HUES6 (cell line): ENCODE measurements at regions not wholly inside any gene's neighbourhood (a gene's known extent, or its start where the extent isn't known, plus 50 kb on each side); places are given as distances from the start of the nearest gene placed in this dataset.

Source experiments
- H3K27ac ChIP-seq: 2 replicates; pipeline ENCODE4 v1.7.0; 2013; ENCODE audit warnings: low read depth, mild to moderate bottlenecking, low read length, inconsistent platforms
- H3K27me3 ChIP-seq: 2 replicates; pipeline ENCODE4 v1.6.1; 2013; ENCODE audit warnings: low read length; ENCODE audit not compliant: control insufficient read depth, insufficient read depth
- H3K36me3 ChIP-seq: 2 replicates; pipeline ENCODE4 v1.6.1; 2013; ENCODE audit warnings: low read length; ENCODE audit not compliant: control insufficient read depth, insufficient read depth
- H3K4me1 ChIP-seq: 2 replicates; pipeline ENCODE4 v1.6.1; 2013; ENCODE audit warnings: low read length; ENCODE audit not compliant: control insufficient read depth, insufficient read depth
- H3K4me3 ChIP-seq: 2 replicates; pipeline ENCODE4 v1.5.1; 2013; ENCODE audit warnings: low read depth, low read length
- H3K9ac ChIP-seq: one replicate; pipeline ENCODE4 v1.6.1; 2013; ENCODE audit warnings: mild to moderate bottlenecking, low read length
- H3K9me3 ChIP-seq: 2 replicates; pipeline ENCODE4 v1.6.1; 2013; ENCODE audit warnings: low read depth, low read length; ENCODE audit not compliant: control insufficient read depth, insufficient read depth

GRCh38 chr2:150107170-150107569 lies 380.3 kb downstream of the RND3 start:
- Histone ChIP-seq H3K4me1 (no peaks in the 10 kb centered on the region), H3K27me3 (no peaks in the 10 kb centered on the region), H3K4me3 (no peak overlapping the region), H3K36me3 (no peaks in the 10 kb centered on the region), H3K9me3 (peaks cover 4% of the 10 kb centered on the region; the same call in 1 of the 2 replicates), H3K27ac (no peak overlapping the region), H3K9ac (no peak overlapping the region)

DNA sequence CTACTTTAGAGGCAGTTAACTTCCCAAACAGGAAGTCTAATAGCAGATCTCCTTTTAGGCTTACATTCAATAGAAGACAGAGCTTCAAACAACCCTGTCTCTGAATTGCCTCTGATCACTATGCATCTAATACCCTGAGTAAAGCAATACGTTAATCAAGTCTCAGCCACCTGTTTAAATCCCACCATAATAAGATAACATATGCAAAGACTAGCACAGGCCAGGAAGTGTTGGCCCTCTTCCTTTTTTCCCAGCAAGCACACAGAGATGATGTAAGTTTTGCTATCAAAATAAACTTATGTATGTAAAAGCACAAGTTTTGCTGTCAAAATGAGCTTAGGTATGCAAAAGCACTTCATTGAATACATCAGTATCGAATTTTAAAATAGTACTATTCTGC lies 385.5 kb downstream of the RND3 start:
- no peak overlapping the region for H3K4me3 ChIP-seq
- peaks cover 4% of the 10 kb centered on the region; the same call in 1 of the 2 replicates for H3K9me3 ChIP-seq
- no peaks in the 10 kb centered on the region for H3K27me3 ChIP-seq
- H3K9ac ChIP-seq = no peak overlapping the region
- H3K4me1 ChIP-seq = no peaks in the 10 kb centered on the region
- no peak overlapping the region for H3K27ac ChIP-seq
- H3K36me3 ChIP-seq = no peaks in the 10 kb centered on the region

DNA sequence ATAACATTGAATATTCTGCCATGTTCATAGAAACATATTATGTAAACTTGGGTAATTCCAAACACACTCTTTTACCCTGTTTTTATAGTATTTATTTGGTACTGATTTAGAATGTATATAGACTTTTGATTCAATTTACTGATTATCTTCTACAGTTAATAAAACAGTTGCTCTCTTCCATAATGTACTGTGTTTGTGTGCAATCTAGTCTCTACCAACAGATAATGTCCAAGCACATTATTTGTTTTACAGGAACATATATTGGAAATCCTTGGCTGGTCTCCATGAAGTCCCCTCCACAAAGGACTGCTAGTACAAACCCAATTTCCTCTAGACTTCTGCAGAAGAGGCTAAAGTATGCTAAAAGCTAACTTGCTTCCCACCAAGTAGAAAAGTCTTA lies 386.6 kb downstream of the RND3 start:
- H3K4me1 ChIP-seq = no peaks in the 10 kb centered on the region
- H3K4me3 ChIP-seq = no peak overlapping the region
- H3K36me3 ChIP-seq = no peaks in the 10 kb centered on the region
- no peak overlapping the region for H3K27ac ChIP-seq
- peaks cover 4% of the 10 kb centered on the region; the same call in 1 of the 2 replicates for H3K9me3 ChIP-seq
- H3K27me3 ChIP-seq = no peaks in the 10 kb centered on the region
- H3K9ac ChIP-seq = no peak overlapping the region

- Histone ChIP-seq H3K9ac (no peak overlapping the region), H3K4me3 (no peak overlapping the region), H3K27me3 (no peaks in the 10 kb centered on the region), H3K9me3 (peaks cover 1% of the 10 kb centered on the region; the same call in 1 of the 2 replicates), H3K27ac (no peak overlapping the region), H3K36me3 (no peaks in the 10 kb centered on the region), H3K4me1 (no peaks in the 10 kb centered on the region)
Measured at GRCh38 chr2:150100336-150100735, 387.1 kb downstream of the RND3 start.

GRCh38 chr2:150099805-150100204 lies 387.7 kb downstream of the RND3 start:
- Histone ChIP-seq H3K27ac (no peak overlapping the region), H3K9me3 (no peaks in the 10 kb centered on the region), H3K27me3 (no peaks in the 10 kb centered on the region), H3K4me1 (no peaks in the 10 kb centered on the region), H3K4me3 (no peak overlapping the region), H3K9ac (no peak overlapping the region), H3K36me3 (no peaks in the 10 kb centered on the region)

DNA sequence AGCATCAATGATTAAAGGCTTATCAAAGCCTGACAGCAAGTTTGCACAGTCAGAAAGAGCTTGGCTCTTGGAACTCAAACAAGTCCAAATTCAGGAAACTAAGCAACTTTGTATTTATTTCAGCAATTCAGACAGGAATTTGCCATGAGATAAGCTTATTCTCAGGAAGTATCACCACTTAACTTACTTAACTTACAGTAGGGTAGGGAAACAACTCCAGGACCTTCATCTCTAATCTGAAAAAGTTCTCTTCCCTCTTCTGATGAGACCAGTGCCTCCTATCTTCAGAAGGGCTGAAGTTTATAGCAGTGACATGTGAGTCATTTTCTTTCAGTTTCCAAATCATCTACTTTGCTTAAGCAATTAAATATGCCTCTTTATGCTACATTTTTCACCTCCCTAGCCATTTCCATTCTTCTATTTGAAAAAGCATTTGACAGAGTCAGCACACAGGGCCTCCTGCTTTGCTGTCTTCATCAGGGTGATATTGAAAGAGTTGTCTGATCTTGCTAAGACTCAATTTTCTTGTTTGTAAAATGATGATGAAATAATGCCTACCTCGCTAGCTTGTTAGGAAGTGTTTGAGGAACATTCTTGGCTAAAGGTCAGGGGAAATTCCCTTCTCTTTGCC lies 389.5 kb downstream of the RND3 start:
- no peaks in the 10 kb centered on the region for H3K9me3 ChIP-seq
- no peaks in the 10 kb centered on the region for H3K36me3 ChIP-seq
- H3K4me3 ChIP-seq = no peak overlapping the region
- H3K27ac ChIP-seq = no peak overlapping the region
- H3K9ac ChIP-seq = no peak overlapping the region
- no peaks in the 10 kb centered on the region for H3K4me1 ChIP-seq
- no peaks in the 10 kb centered on the region for H3K27me3 ChIP-seq

- Histone ChIP-seq H3K9me3 (no peaks in the 10 kb centered on the region), H3K27ac (no peak overlapping the region), H3K9ac (no peak overlapping the region), H3K27me3 (no peaks in the 10 kb centered on the region), H3K4me3 (no peak overlapping the region), H3K36me3 (no peaks in the 10 kb centered on the region), H3K4me1 (no peaks in the 10 kb centered on the region)
Measured at GRCh38 chr2:150097402-150097801, 390.1 kb downstream of the RND3 start.

GRCh38 chr2:150095361-150096095 lies 391.9 kb downstream of the RND3 start:
- H3K9ac ChIP-seq = no peak overlapping the region
- no peak overlapping the region for H3K4me3 ChIP-seq
- no peaks in the 10 kb centered on the region for H3K27me3 ChIP-seq
- no peaks in the 10 kb centered on the region for H3K36me3 ChIP-seq
- no peaks in the 10 kb centered on the region for H3K9me3 ChIP-seq
- H3K27ac ChIP-seq = no peak overlapping the region
- no peaks in the 10 kb centered on the region for H3K4me1 ChIP-seq

- H3K9ac ChIP-seq = no peak overlapping the region
- H3K4me3 ChIP-seq = no peak overlapping the region
- no peaks in the 10 kb centered on the region for H3K9me3 ChIP-seq
- peaks cover 8% of the 10 kb centered on the region for H3K4me1 ChIP-seq
- no peaks in the 10 kb centered on the region for H3K27me3 ChIP-seq
- H3K27ac ChIP-seq = no peak overlapping the region
- no peaks in the 10 kb centered on the region for H3K36me3 ChIP-seq
Measured at GRCh38 chr2:150091846-150092245, 395.6 kb downstream of the RND3 start.

- Histone ChIP-seq H3K36me3 (no peaks in the 10 kb centered on the region), H3K9me3 (no peaks in the 10 kb centered on the region), H3K4me3 (no peak overlapping the region), H3K9ac (no peak overlapping the region), H3K27me3 (no peaks in the 10 kb centered on the region), H3K27ac (no peak overlapping the region), H3K4me1 (peaks cover 8% of the 10 kb centered on the region)
Measured at GRCh38 chr2:150090031-150090430, 397.4 kb downstream of the RND3 start.

DNA sequence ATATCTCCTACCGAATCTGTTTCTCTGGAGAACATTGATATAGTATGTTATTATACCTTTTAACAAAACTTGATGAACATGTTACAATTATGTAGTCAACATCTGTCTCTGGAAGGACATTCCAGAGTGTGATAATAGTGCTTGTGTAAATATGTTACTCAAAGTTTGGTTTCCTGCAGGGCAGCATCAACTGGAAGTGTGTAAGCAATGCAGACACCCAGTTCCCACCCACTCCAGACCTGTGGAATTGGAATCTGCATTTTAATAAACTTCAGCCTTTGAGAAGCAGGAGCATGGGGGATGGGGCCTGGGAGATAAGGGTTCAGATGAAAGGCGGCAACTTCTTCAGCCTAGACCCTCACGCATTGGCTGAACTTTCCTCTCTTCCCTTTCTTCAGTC lies 398.9 kb downstream of the RND3 start:
- Histone ChIP-seq H3K9ac (no peak overlapping the region), H3K27me3 (no peaks in the 10 kb centered on the region), H3K9me3 (peaks cover 3% of the 10 kb centered on the region; the same call in 1 of the 2 replicates), H3K4me3 (no peak overlapping the region), H3K4me1 (peaks cover 8% of the 10 kb centered on the region), H3K27ac (no peak overlapping the region), H3K36me3 (no peaks in the 10 kb centered on the region)
